GM23338 (cell line): ENCODE measurements at regions not wholly inside any gene's neighbourhood (a gene's known extent, or its start where the extent isn't known, plus 50 kb on each side); places are given as distances from the start of the nearest gene placed in this dataset.

Experiments used
- TF ChIP-seq, protein P1 (sequence below): IDR thresholded peaks from one replicate; pipeline ENCODE4 v1.6.1; 2018; ENCODE audit warnings: antibody characterized with exemption; ENCODE audit not compliant: unreplicated experiment
- TF ChIP-seq, protein P2 (sequence below): fragments of 250-450 bp; sonication (Bioruptor Pico); IDR thresholded peaks from 2 replicates; pipeline ENCODE4 v1.5.0; 2020; ENCODE audit warnings: mild to moderate bottlenecking, moderate library complexity

- TF ChIP-seq, protein P1, sequence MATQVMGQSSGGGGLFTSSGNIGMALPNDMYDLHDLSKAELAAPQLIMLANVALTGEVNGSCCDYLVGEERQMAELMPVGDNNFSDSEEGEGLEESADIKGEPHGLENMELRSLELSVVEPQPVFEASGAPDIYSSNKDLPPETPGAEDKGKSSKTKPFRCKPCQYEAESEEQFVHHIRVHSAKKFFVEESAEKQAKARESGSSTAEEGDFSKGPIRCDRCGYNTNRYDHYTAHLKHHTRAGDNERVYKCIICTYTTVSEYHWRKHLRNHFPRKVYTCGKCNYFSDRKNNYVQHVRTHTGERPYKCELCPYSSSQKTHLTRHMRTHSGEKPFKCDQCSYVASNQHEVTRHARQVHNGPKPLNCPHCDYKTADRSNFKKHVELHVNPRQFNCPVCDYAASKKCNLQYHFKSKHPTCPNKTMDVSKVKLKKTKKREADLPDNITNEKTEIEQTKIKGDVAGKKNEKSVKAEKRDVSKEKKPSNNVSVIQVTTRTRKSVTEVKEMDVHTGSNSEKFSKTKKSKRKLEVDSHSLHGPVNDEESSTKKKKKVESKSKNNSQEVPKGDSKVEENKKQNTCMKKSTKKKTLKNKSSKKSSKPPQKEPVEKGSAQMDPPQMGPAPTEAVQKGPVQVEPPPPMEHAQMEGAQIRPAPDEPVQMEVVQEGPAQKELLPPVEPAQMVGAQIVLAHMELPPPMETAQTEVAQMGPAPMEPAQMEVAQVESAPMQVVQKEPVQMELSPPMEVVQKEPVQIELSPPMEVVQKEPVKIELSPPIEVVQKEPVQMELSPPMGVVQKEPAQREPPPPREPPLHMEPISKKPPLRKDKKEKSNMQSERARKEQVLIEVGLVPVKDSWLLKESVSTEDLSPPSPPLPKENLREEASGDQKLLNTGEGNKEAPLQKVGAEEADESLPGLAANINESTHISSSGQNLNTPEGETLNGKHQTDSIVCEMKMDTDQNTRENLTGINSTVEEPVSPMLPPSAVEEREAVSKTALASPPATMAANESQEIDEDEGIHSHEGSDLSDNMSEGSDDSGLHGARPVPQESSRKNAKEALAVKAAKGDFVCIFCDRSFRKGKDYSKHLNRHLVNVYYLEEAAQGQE = no peak
- TF ChIP-seq, protein P2, sequence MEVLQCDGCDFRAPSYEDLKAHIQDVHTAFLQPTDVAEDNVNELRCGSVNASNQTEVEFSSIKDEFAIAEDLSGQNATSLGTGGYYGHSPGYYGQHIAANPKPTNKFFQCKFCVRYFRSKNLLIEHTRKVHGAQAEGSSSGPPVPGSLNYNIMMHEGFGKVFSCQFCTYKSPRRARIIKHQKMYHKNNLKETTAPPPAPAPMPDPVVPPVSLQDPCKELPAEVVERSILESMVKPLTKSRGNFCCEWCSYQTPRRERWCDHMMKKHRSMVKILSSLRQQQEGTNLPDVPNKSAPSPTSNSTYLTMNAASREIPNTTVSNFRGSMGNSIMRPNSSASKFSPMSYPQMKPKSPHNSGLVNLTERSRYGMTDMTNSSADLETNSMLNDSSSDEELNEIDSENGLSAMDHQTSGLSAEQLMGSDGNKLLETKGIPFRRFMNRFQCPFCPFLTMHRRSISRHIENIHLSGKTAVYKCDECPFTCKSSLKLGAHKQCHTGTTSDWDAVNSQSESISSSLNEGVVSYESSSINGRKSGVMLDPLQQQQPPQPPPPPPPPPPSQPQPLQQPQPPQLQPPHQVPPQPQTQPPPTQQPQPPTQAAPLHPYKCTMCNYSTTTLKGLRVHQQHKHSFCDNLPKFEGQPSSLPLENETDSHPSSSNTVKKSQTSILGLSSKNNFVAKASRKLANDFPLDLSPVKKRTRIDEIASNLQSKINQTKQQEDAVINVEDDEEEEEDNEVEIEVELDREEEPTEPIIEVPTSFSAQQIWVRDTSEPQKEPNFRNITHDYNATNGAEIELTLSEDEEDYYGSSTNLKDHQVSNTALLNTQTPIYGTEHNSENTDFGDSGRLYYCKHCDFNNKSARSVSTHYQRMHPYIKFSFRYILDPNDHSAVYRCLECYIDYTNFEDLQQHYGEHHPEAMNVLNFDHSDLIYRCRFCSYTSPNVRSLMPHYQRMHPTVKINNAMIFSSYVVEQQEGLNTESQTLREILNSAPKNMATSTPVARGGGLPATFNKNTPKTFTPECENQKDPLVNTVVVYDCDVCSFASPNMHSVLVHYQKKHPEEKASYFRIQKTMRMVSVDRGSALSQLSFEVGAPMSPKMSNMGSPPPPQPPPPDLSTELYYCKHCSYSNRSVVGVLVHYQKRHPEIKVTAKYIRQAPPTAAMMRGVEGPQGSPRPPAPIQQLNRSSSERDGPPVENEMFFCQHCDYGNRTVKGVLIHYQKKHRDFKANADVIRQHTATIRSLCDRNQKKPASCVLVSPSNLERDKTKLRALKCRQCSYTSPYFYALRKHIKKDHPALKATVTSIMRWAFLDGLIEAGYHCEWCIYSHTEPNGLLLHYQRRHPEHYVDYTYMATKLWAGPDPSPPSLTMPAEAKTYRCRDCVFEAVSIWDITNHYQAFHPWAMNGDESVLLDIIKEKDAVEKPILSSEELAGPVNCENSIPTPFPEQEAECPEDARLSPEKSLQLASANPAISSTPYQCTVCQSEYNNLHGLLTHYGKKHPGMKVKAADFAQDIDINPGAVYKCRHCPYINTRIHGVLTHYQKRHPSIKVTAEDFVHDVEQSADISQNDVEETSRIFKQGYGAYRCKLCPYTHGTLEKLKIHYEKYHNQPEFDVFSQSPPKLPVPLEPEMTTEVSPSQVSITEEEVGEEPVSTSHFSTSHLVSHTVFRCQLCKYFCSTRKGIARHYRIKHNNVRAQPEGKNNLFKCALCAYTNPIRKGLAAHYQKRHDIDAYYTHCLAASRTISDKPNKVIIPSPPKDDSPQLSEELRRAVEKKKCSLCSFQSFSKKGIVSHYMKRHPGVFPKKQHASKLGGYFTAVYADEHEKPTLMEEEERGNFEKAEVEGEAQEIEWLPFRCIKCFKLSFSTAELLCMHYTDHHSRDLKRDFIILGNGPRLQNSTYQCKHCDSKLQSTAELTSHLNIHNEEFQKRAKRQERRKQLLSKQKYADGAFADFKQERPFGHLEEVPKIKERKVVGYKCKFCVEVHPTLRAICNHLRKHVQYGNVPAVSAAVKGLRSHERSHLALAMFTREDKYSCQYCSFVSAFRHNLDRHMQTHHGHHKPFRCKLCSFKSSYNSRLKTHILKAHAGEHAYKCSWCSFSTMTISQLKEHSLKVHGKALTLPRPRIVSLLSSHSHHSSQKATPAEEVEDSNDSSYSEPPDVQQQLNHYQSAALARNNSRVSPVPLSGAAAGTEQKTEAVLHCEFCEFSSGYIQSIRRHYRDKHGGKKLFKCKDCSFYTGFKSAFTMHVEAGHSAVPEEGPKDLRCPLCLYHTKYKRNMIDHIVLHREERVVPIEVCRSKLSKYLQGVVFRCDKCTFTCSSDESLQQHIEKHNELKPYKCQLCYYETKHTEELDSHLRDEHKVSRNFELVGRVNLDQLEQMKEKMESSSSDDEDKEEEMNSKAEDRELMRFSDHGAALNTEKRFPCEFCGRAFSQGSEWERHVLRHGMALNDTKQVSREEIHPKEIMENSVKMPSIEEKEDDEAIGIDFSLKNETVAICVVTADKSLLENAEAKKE (CRISPR knock-in tag) = no peak
Observed at GRCh38 chr16:17029602-17030350, 441.0 kb downstream of the XYLT1 start (continued).
